SK-N-SH treated with all-trans-retinoic acid at 6 μM for 48 hours (cell line): ENCODE measurements at regions not wholly inside any gene's neighbourhood (a gene's known extent, or its start where the extent isn't known, plus 50 kb on each side); places are given as distances from the start of the nearest gene placed in this dataset.

ENCODE experiments used
- ATAC-seq: fragments of 200-7000 bp; cut with Tn5 transposase; 3 replicates; pipeline ENCODE4 v1.9.1; 2020; ENCODE audit warnings: mild to moderate bottlenecking, moderate library complexity
- ARNTL ChIP-seq: fragments of 450-650 bp; formaldehyde crosslinking; IDR thresholded peaks from 2 replicates; pipeline ENCODE4 v1.5.0; 2020; ENCODE audit warnings: low read depth, mild to moderate bottlenecking, moderate library complexity, borderline replicate concordance
- BACH2 ChIP-seq: fragments of 250-450 bp; sonication (Bioruptor Pico); IDR thresholded peaks from 2 replicates; pipeline ENCODE4 v1.9.0; 2021; ENCODE audit warnings: mild to moderate bottlenecking, borderline replicate concordance
- CREB5 ChIP-seq: fragments of 250-450 bp; sonication (Bioruptor Pico); IDR thresholded peaks from 2 replicates; pipeline ENCODE4 v1.5.1; 2020; ENCODE audit warnings: low read depth, mild to moderate bottlenecking, moderate library complexity
- CSDC2 ChIP-seq: fragments of 250-450 bp; sonication (Bioruptor Pico); IDR thresholded peaks from 2 replicates; pipeline ENCODE4 v1.5.0; 2020; ENCODE audit warnings: mild to moderate bottlenecking, moderate library complexity
- CSRNP3 ChIP-seq: fragments of 250-450 bp; sonication (Bioruptor Pico); IDR thresholded peaks from 2 replicates; pipeline ENCODE4 v1.5.1; 2021; ENCODE audit warnings: mild to moderate bottlenecking, moderate library complexity
- ESRRG ChIP-seq: fragments of 250-450 bp; sonication (Bioruptor Pico); IDR thresholded peaks from 2 replicates; pipeline ENCODE4 v1.6.1; 2021; ENCODE audit warnings: mild to moderate bottlenecking
- ISL1 ChIP-seq: fragments of 250-450 bp; sonication (Bioruptor Pico); IDR thresholded peaks from 2 replicates; pipeline ENCODE4 v2.1.2; 2022; ENCODE audit warnings: mild to moderate bottlenecking, moderate library complexity
- OSR1 ChIP-seq: fragments of 250-450 bp; sonication (Bioruptor Pico); IDR thresholded peaks from 2 replicates; pipeline ENCODE4 v1.8.0; 2022; ENCODE audit warnings: moderate library complexity, mild to moderate bottlenecking, inconsistent platforms
- PATZ1 ChIP-seq: fragments of 250-450 bp; sonication (Bioruptor Pico); IDR thresholded peaks from 2 replicates; pipeline ENCODE4 v1.8.0; 2020; ENCODE audit warnings: mild to moderate bottlenecking, moderate library complexity, borderline replicate concordance
- POU6F1 ChIP-seq: fragments of 250-450 bp; sonication (Bioruptor Pico); IDR thresholded peaks from 2 replicates; pipeline ENCODE4 v1.8.0; 2021; ENCODE audit warnings: low read depth, mild to moderate bottlenecking, moderate library complexity, borderline replicate concordance
- PPARA ChIP-seq: fragments of 250-450 bp; sonication (Bioruptor Pico); IDR thresholded peaks from 2 replicates; pipeline ENCODE4 v1.5.0; 2020; ENCODE audit warnings: mild to moderate bottlenecking, borderline replicate concordance
- RARB ChIP-seq: fragments of 250-450 bp; sonication (Bioruptor Pico); IDR thresholded peaks from 2 replicates; pipeline ENCODE4 v1.8.0; 2021; ENCODE audit warnings: mild to moderate bottlenecking, moderate library complexity
- SNAI2 ChIP-seq: fragments of 250-450 bp; sonication (Bioruptor Pico); IDR thresholded peaks from 2 replicates; pipeline ENCODE4 v1.5.0; 2020; ENCODE audit warnings: mild to moderate bottlenecking, moderate library complexity
- TCF4 ChIP-seq: fragments of 250-450 bp; sonication (Bioruptor Pico); IDR thresholded peaks from 2 replicates; pipeline ENCODE4 v1.8.0; 2021; ENCODE audit warnings: mild to moderate bottlenecking, moderate library complexity, borderline replicate concordance
- TOX ChIP-seq: fragments of 250-450 bp; sonication (Bioruptor Pico); IDR thresholded peaks from 2 replicates; pipeline ENCODE4 v1.8.0; 2021; ENCODE audit warnings: mild to moderate bottlenecking, moderate library complexity, borderline replicate concordance
- TSHZ2 ChIP-seq: fragments of 250-450 bp; sonication (Bioruptor Pico); IDR thresholded peaks from 2 replicates; pipeline ENCODE4 v1.5.0; 2020; ENCODE audit warnings: mild to moderate bottlenecking, moderate library complexity
- ZC3H10 ChIP-seq: fragments of 250-450 bp; sonication (Bioruptor Pico); IDR thresholded peaks from 2 replicates; pipeline ENCODE4 v1.5.1; 2021; ENCODE audit warnings: mild to moderate bottlenecking, moderate library complexity
- ZFP30 ChIP-seq: fragments of 450-650 bp; formaldehyde crosslinking; IDR thresholded peaks from 2 replicates; pipeline ENCODE4 v1.5.0; 2022; ENCODE audit warnings: mild to moderate bottlenecking, moderate library complexity
- ZNF565 ChIP-seq: fragments of 450-650 bp; formaldehyde crosslinking; conservative IDR thresholded peaks from 2 replicates; pipeline ENCODE4 v1.5.0; 2020; ENCODE audit warnings: low read depth, mild to moderate bottlenecking, moderate library complexity
- ZNF70 ChIP-seq: fragments of 450-650 bp; formaldehyde crosslinking; IDR thresholded peaks from 2 replicates; pipeline ENCODE4 v1.5.0; 2020; ENCODE audit warnings: mild to moderate bottlenecking, moderate library complexity
- ZNF8 ChIP-seq: fragments of 450-650 bp; formaldehyde crosslinking; IDR thresholded peaks from 2 replicates; pipeline ENCODE4 v1.5.0; 2020; ENCODE audit warnings: mild to moderate bottlenecking, moderate library complexity

- no peak for ATAC-seq
- TF ChIP-seq PPARA (CRISPR knock-in tag) (no peak), BACH2 (no peak), CREB5 (CRISPR knock-in tag) (no peak), TCF4 (CRISPR knock-in tag) (no peak), OSR1 (CRISPR knock-in tag) (no peak)
Observed at GRCh38 chr14:85061256-85061655, 468.7 kb upstream of the FLRT2 start.

- no peak for TF ChIP-seq ZFP30 (CRISPR knock-in tag)
- TF ChIP-seq TCF4 (CRISPR knock-in tag), result no peak
- TF ChIP-seq CSRNP3 (CRISPR knock-in tag), result no peak
- no peak for TF ChIP-seq ESRRG
- no peak for TF ChIP-seq POU6F1
Observed at GRCh38 chr14:85063747-85064146, 466.2 kb upstream of the FLRT2 start.

GRCh38 chr14:85071447-85071846, 458.5 kb upstream of the FLRT2 start:
- no peak for TF ChIP-seq CSDC2 (CRISPR knock-in tag)
- TF ChIP-seq SNAI2 (CRISPR knock-in tag), result no peak
- TF ChIP-seq POU6F1, result no peak
- no peak for TF ChIP-seq ZFP30 (CRISPR knock-in tag)
- no peak for TF ChIP-seq ZNF565
- TF ChIP-seq ZNF70, result no peak
- no peak for TF ChIP-seq TSHZ2 (CRISPR knock-in tag)
- TF ChIP-seq OSR1 (CRISPR knock-in tag), result no peak
- TF ChIP-seq CSRNP3 (CRISPR knock-in tag), result no peak
- no peak for TF ChIP-seq RARB
- no peak for TF ChIP-seq TOX (CRISPR knock-in tag)
- no peak for ATAC-seq

More at GRCh38 chr14:85063747-85064146, 466.2 kb upstream of the FLRT2 start:
- ATAC-seq, result no peak

- ATAC-seq, result no peak
- TF ChIP-seq ZFP30 (CRISPR knock-in tag) (no peak), SNAI2 (CRISPR knock-in tag) (no peak), CSRNP3 (CRISPR knock-in tag) (no peak), ZC3H10 (CRISPR knock-in tag) (no peak), ZNF8 (no peak), PATZ1 (CRISPR knock-in tag) (no peak), ISL1 (CRISPR knock-in tag) (no peak), ARNTL (CRISPR knock-in tag) (no peak), OSR1 (CRISPR knock-in tag) (no peak), CSDC2 (CRISPR knock-in tag) (no peak), TOX (CRISPR knock-in tag) (no peak), RARB (no peak)
Observed at GRCh38 chr14:85074955-85075354, 455.0 kb upstream of the FLRT2 start.
